NCI-H187 treated with DMSO at 0.1 percent for 48 hours (cell line): ENCODE measurements at regions not wholly inside any gene's neighbourhood (a gene's known extent, or its start where the extent isn't known, plus 50 kb on each side); places are given as distances from the start of the nearest gene placed in this dataset.

Experiments used
- DNase-seq: peaks from one replicate; lab custom pipeline; 2025; lab: John Stamatoyannopoulos, UW

GRCh38 chr10:64079341-64079740 is 558.1 kb downstream of the REEP3 start:
- no peak for DNase-seq

- no peak for DNase-seq
Measured at GRCh38 chr10:64080071-64080470, 558.9 kb downstream of the REEP3 start.

GRCh38 chr10:64081947-64082482 is 560.8 kb downstream of the REEP3 start:
- no peak for DNase-seq

- no peak for DNase-seq
Measured at GRCh38 chr10:64086083-64086767, 565.0 kb downstream of the REEP3 start.

- DNase-seq: no peak
Measured at GRCh38 chr10:64089648-64090047, 568.4 kb downstream of the REEP3 start.

- no peak for DNase-seq
Measured at GRCh38 chr10:64090865-64091264, 569.7 kb downstream of the REEP3 start.

- no peak for DNase-seq
Measured at GRCh38 chr10:64091897-64092296, 570.7 kb downstream of the REEP3 start.

GRCh38 chr10:64093304-64093703 is 572.1 kb downstream of the REEP3 start:
- DNase-seq: no peak

- DNase-seq: no peak
Measured at GRCh38 chr10:64093946-64094535, 572.8 kb downstream of the REEP3 start.

GRCh38 chr10:64096941-64097340 is 575.7 kb downstream of the REEP3 start:
- DNase-seq: no peak

GRCh38 chr10:64097391-64098122 is 576.4 kb downstream of the REEP3 start:
- no peak for DNase-seq

GRCh38 chr10:64098994-64099393 is 577.8 kb downstream of the REEP3 start:
- no peak for DNase-seq

- DNase-seq: no peak
Measured at GRCh38 chr10:64101606-64102263, 580.5 kb downstream of the REEP3 start.

GRCh38 chr10:64102264-64102633 is 581.0 kb downstream of the REEP3 start:
- no peak for DNase-seq

GRCh38 chr10:64102916-64103315 is 581.7 kb downstream of the REEP3 start:
- no peak for DNase-seq

- DNase-seq: no peak
Measured at GRCh38 chr10:64103750-64104470, 582.7 kb downstream of the REEP3 start.

GRCh38 chr10:64109926-64110495 is 588.8 kb downstream of the REEP3 start:
- DNase-seq: no peak

- no peak for DNase-seq
Measured at GRCh38 chr10:64112701-64113355, 591.6 kb downstream of the REEP3 start.

GRCh38 chr10:64113375-64113774 is 592.2 kb downstream of the REEP3 start:
- DNase-seq: no peak

GRCh38 chr10:64113792-64114191 is 592.6 kb downstream of the REEP3 start:
- no peak for DNase-seq

- DNase-seq: no peak
Measured at GRCh38 chr10:64115471-64115870, 594.3 kb downstream of the REEP3 start.
